GM19193 (cell line): ENCODE measurements at regions not wholly inside any gene's neighbourhood (a gene's known extent, or its start where the extent isn't known, plus 50 kb on each side); places are given as distances from the start of the nearest gene placed in this dataset.

ENCODE experiments used
- POLR2A ChIP-seq: IDR thresholded peaks from 4 replicates; pipeline ENCODE4 v1.6.1; 2011; ENCODE audit not compliant: insufficient read depth, insufficient read length; ENCODE audit errors: extremely low read depth

- no peak for TF ChIP-seq POLR2A
Measured at GRCh38 chr6:6803180-6803977, 214.9 kb downstream of the LY86 start.

- no peak for TF ChIP-seq POLR2A
Measured at GRCh38 chr6:6804843-6805615, 216.5 kb downstream of the LY86 start.

- TF ChIP-seq POLR2A = no peak
Measured at GRCh38 chr6:6806844-6807518, 218.5 kb downstream of the LY86 start.

GRCh38 chr6:6808343-6808742 is 219.8 kb downstream of the LY86 start:
- TF ChIP-seq POLR2A = no peak

GRCh38 chr6:6808915-6809314 is 220.4 kb downstream of the LY86 start:
- TF ChIP-seq POLR2A = no peak

GRCh38 chr6:6810727-6811126 is 222.2 kb downstream of the LY86 start:
- no peak for TF ChIP-seq POLR2A

GRCh38 chr6:6811128-6812009 is 222.8 kb downstream of the LY86 start:
- TF ChIP-seq POLR2A = no peak

GRCh38 chr6:6812427-6812826 is 223.9 kb downstream of the LY86 start:
- TF ChIP-seq POLR2A = no peak

- no peak for TF ChIP-seq POLR2A
Measured at GRCh38 chr6:6815732-6816131, 227.2 kb downstream of the LY86 start.

GRCh38 chr6:6816716-6817115 is 228.2 kb downstream of the LY86 start:
- no peak for TF ChIP-seq POLR2A

- TF ChIP-seq POLR2A = no peak
Measured at GRCh38 chr6:6818078-6818639, 229.6 kb downstream of the LY86 start.

GRCh38 chr6:6820641-6821238 is 232.2 kb downstream of the LY86 start:
- no peak for TF ChIP-seq POLR2A

GRCh38 chr6:6821639-6822261 is 233.2 kb downstream of the LY86 start:
- TF ChIP-seq POLR2A = no peak
